SHP77 (cell line): ENCODE measurements at regions not wholly inside any gene's neighbourhood (a gene's known extent, or its start where the extent isn't known, plus 50 kb on each side); places are given as distances from the start of the nearest gene placed in this dataset.

ENCODE experiments used
- DNase-seq, 2 experiments: peaks; one replicate each; lab custom pipeline; 2025; lab: John Stamatoyannopoulos, UW

DNA sequence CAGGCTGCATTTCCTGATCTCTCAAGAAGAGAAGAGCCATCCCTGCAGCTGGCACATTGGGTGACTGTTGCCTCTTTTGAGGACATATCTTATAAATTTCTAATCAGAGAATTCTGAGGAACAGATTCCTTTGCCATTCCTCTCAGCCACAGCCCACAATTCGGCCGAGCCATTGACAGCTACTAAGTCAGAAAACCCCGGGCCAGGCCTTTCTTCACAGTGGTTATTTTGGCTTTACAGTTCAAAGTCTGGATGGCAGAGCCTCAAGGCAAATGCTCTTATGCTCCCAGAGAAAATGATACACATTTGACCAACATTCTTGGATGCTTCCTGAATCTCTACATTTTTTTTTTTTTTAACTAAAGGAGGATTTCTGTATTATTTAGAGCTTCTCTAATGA, 138.4 kb upstream of the FRMD6 start:
- no peak for DNase-seq

DNA sequence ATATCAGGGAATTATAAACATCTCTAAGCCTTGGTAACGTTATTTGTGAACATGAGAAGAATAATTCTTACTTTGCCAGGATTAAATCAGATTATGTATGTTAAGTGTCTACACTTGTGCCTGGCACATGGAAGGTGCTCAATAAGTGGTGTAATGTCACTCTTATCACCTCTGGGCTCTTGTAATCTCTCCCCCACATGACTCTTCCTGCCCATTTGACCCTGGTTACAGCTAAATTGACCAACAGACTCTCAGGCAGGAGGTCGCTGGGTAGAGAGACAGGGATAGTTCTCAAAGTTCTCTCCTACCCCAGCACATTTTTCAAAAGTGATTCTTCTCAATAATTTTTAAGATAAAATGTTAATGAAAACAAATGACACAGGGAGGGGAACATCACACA, 137.8 kb upstream of the FRMD6 start:
- DNase-seq, result no peak

DNA sequence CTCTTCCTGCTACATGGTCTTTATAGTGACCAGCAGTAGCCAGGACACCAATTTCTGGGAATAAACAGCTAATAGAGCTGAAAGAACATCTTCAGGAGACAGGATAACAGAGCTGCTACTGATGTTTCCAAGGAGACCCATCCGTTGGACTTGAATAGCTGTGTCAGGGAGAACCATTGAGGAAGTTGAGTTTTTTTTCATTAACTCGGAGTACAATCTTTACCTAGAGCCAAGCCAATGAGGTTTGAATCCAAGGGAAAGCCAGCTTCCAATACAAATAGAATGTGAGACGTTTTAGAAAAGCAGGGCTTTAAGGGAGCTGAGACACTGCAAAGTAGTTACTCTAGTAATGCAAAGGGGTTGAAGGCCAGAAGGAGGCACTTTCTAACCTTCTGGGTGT, 136.1 kb upstream of the FRMD6 start:
- DNase-seq, result no peak

DNA sequence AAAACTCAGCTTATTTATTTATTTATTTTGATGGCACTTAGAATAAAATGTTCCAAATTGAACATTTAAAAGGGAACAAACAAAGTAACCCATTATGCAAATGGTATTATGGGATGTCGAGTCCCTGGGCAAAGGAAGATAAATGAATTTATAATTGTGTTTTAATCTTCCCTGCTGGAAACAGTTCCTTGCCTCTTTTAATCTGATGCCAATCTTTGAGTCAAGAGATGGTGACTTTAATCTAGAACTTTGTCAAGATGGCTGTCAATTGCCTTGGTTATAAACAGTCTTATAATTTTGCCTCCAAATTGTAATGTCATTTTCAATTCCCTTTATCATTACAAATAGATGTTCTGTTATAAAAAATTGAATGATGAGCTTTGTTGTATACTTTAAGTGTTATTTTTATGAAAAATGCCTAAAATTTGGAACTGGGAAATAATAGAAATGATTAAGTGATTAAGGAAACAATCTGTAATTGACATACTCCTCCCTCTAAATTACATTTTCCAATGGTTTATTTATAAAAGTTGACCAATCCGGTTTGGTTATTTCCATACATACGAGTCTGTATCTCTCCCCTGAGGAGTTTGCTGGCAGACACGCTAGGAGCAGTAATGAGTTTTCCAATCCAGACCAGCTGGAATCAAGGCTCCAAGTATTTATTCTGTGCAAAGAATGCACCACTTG, 134.9 kb upstream of the FRMD6 start:
- no peak for DNase-seq

DNA sequence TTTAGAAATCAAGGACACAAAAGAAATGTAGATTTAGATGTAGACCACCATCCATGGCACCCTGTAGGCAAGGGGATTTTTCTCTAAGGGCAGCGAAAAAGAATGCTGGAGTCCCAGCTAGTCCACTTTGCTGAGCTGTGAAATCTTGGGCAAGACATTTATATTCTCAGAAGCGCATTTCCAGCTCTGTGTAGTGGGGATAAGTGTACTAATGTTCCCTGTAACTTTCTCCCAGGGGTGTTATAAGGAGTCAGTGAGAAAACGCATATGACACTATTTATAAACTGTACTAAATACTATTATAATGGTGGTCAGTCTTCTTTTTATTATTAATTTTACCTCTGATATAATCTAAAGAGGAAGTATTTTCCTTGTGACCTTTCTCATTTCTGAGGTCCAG, 133.4 kb upstream of the FRMD6 start:
- no peak for DNase-seq

DNA sequence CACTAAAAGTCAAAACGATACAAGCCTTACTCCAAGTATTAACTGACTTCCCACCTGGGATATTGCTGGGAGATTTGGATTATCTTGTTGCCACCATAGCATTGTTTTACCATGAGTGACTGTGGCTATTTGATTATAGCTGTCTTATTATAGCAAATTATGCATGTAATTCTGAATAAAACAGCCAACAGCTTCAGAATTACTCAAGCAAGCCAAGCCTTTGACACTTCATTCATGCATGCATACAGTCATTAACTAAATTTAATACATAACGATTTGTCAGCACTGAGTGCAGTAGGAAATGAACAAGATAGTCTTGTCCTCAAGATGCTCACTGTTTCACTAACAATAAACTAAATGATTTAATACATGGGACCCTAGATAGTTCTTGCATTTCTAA, 133.0 kb upstream of the FRMD6 start:
- no peak for DNase-seq

DNA sequence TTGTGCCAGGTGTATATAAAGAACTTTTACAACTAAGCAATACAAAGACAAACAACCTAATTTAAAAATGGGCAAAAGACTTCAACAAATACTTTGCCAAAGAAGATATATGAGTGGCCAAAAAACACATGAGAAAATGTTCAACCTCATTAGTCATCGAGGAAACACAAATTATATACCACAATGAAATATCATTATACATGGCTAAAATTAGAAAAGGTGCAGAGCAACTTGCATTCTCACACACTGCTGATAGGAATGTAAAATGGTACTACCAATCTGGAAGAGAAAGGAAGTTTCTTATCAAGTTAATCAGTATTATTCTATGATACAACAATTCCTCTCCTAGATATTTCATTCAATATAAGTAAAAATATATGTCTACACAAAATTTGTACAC, 131.6 kb upstream of the FRMD6 start:
- no peak for DNase-seq

DNA sequence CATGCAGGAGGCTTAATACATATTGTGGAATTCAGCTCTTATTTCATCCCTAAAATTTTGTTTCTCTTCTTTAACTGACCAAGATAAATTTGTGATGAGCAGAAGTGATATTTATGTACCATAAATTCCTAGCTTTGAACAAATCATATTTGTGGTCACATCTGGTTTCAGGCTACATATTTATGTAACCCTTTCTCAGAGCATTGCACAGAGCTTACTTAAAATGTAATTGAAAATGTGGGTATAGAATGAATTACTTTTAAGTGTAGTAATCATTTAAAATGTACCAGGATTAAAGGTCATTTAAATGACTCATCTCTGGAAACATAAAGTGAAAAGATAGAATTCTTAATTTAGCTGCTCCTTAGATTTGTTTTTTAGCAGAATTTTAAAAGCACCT, 129.9 kb upstream of the FRMD6 start:
- DNase-seq, result no peak

DNA sequence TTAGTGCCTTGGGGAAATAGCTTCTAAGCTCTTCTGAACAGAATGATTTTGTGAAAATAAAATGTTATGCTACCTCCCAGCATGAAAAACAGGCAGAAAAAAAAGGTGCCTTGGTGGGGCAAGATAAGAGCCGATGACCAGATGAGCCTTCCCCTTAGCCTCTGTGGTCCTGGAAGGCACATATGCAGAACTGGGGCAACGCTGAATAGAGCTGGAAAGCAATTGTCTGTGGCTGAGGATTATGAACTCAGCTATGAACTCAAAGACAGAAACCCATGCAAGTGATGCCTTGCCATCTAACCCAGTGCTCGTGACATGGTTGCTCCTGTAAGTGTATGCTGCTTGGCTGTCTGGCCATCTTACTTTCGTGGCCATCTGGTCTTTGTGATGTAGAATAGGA, 128.5 kb upstream of the FRMD6 start:
- DNase-seq, result no peak

DNA sequence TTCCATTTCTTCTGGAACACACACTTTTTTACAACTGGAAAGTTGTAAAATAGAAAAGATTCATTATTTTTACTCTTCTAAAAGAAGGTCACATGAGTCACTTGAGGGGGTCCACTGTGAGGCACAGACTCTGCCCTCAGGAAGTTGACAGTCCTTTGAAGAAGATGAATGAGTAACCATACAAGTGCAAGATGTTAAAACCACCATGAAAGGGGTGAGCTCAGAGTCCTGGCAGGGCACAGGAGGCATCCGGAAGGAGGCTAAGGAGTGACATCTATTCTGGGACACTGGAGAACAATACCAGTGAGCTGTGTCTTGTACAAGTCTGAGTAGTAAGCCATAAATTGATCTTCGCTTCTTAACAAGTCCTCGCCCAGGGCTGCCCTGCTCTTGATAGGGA, 126.0 kb upstream of the FRMD6 start:
- no peak for DNase-seq

DNA sequence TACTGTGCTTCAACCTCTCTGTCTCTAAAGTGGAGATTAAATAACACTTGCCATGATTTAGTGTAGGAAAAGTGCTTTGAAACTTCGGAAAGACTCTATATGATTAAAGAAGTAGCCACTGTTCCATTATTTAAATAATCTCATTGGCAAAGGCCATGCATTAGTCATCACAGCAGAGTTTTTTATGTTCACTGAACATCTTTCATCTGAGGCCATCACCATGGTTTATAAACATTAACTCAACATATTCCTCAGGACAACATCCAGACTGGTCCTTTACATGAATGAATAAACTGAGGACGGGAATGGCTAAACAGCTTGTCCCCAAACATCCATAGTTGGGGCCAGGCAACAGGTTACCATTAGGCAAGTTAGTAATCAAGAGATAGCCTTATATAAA, 124.6 kb upstream of the FRMD6 start:
- DNase-seq, result no peak

DNA sequence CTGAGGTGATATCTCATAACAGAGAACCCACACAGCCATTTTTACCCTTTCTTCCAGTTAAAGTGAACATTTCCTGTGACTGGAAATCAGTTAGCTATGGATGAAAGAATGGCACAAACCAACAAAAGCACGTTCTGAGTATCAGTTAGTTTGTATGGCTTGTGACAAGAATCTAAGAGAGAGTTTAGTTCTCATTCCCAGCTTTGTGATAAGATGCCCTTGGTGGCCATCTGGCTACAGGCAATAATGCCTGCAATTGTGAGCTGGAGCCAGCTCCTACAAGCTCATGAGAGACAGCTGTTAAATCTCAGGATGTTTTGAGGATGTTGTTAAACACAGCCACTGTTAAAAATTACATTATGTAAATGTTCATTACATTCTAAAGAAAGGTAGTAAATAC, 122.0 kb upstream of the FRMD6 start:
- DNase-seq, result no peak

DNA sequence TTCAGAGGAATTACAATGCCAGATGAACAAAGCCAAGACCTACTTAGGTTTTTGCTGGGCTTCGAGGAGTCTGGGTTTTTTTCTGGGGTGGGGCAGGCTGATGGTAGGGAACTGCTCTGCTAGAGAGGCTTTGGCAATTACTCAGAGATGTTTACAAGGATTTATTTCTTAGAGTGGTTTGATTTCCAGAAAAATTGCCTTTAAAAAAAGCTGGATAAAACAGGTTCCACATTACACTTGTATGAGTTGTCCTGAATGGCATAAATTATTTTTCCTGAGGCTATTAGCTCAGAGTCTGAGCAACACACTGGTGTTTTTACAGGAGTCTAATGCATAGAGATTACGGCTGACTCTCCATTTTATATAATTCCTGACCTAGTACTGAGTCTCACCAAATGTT, 118.5 kb upstream of the FRMD6 start:
- no peak for DNase-seq

DNA sequence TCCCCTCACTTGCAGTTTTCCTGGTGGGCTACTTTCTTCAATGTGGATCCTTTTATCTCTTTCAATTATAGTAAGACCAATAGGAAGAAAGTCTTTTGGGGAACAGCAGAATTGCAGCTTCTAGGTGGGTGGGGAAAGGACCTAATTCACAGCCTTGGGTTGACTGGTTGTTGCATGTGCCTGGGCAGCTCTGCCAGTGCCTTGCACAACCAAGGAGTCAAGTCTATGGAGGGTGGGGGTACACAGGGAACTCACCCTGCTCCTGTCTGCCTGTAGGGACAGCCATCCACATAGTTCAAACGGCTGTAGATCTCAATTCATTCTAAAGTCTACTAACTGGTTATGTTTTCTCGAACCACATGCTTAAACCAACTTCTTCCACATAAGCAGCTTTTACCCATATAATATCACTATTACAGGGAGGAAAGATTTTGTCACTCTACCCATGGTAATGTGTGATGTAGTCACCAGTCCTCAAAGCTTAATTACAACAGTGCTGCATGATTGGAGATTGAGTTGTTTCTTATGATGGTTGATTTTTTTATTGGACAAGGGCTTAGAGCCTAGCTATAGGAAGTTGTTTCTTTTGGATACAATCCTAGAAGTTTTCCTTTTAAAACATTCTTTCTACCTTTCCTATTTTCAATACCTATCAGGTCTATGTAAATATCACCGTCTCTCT, 117.7 kb upstream of the FRMD6 start:
- peak in 1 of 2 experiments; percentile 6 for DNase-seq

DNA sequence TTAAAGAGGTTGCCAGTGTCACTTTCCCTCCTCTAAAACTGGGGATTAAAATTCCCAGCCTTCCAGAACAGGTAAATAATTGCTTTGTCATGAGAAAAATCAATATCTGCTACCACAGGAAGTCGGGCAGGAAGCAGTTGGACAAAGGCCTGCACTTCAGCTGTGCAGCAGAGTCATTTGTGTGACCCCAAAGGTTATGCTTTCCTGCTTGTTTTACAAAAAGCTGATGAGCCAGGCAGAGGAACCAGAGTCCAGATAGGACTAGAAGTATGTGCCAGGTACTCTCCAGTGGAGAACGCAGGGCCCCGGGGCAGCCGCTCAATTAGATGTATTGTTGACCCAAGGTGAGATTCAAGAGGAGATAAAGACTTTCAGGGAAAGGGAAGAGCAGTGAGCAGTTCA, 117.1 kb upstream of the FRMD6 start:
- peak; percentile 85 for DNase-seq

DNA sequence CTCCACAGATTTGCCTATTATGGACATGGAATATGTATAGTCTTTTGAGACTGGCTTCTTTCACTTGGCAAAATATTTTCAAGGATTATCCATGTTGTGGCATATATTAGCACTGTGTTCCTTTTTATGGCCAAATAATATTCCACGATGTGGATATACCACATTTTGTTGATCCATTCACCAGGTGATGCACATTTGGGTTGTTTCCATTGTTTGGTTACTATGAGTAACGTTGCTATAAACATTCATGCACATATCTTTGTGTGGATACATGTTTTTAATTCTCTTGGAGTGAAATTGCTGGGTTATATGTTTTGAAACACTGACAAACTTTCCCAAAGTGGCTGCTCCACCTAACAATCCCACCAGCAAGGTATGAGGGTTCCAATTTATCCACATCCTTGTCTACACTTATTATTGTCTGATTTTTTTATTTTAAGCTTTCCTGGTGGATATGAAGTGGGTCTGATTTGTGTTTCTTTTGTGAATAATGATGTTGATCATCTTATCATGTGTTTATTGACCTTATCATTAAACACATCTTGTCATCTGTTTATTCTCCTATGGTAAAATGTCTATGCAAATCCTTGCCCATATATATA, 116.2 kb upstream of the FRMD6 start:
- DNase-seq, result no peak

DNA sequence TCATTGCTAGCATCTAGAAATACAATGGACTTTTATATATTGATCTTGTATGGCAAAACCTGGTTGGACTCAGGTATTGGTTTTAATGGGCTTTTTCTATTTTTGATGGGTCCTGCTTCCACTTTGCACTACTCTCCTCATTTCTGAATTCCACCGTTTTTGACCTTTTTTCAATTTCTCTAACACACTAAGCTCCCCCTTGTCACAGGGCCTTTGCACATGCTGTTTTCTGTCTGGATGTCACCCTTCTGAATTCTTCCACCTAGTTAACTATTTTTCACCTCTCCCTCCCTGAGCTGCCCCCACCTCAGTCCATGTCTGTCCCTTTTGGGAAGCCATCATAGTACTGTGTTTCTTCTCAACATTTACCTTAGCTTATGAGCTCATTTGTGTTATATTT, 112.7 kb upstream of the FRMD6 start:
- no peak for DNase-seq

DNA sequence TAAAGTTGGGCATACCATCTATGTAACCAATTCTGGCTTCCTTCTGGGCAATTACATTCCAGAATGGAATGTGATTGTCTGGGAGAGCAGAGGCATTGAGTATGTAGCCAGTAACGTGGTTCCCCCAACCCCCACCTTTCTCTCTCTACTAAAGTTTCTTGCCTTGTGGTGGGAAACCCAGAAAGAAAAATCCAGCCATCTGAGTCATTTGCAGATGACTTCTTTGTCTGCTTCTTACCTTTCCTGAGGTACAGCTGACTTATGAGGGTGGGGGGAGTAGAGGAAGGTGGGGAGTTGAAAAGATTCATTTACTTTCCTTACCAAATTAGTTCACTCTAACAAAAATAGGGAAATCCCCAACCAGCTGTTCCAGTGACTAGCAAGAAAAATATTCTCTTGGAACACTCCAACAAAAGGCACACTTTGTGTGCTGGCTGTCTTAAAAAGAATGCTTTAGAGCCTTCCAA, 112.1 kb upstream of the FRMD6 start:
- no peak for DNase-seq

DNA sequence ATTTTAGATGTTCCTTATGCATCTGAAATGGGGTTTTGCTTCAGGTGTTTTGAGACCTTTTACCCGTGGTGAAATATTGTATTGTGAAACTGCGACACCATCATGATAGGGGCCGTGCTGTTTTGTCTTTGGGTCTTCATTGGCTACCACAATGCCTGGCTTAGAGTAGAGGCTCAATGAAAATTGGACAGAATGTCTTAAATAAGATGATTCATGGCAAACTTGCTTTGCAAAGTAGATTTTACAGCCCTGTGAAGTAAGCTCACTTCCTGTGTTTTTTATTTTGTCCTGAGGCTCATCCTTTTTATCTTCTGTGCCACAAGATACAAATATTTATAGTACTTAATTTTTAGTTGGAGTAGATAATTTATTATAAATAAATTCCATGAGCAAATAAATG, 111.3 kb upstream of the FRMD6 start:
- DNase-seq, result no peak

DNA sequence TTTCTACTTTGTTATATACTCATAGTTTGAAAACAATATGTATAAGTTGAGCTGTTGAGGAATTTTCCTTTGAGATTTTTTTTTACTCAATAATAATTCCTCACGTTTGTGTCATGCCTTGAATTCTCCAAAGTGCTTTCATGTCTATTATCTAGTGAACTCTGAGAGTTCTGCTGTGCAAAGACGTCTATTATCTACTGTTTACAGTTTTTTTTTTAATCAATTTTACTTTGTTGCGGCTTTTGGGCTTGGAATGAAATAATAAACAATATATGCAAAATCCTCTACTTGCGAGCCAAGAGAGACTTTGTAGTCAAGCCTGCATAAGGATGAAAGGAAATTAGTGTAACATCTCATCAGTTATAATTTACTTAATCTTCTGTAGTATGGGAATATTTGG, 107.2 kb upstream of the FRMD6 start:
- no peak for DNase-seq

DNA sequence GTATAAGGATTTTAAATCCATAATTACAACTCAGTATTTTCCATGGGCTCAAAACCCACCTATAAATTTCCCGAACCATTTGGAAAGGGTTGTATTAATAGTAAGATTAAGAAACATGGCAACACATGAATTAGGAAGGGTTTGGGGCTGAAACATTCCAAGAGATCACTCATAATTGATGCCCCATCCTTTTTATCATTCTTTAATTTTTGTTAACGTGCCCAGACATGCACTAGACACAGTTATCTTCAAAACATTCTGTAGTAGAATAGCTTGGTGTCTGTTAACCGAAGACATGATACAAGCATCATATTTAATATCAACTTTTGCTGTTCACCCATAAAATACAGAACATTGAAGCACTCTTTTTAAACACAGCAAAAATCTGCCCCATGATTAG, 106.8 kb upstream of the FRMD6 start:
- DNase-seq, result no peak

DNA sequence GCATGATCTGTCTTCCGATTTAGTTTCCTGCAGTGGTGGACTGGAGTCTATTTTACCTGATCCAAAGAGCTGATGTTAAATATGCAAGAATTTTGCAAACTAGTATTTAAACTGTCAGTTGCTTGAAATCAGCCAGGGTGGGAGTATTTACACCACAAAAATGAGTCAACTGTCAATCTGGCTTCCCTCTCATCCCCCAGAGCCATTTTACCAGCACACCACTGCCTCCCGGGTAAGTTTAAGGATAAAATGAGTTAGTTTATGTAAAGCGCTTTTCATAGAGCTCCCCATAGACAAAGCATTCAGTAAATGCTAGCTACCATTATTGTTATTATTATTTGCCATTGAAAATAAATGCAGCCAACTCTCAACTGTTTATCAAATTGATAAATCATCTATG, 106.3 kb upstream of the FRMD6 start:
- no peak for DNase-seq

DNA sequence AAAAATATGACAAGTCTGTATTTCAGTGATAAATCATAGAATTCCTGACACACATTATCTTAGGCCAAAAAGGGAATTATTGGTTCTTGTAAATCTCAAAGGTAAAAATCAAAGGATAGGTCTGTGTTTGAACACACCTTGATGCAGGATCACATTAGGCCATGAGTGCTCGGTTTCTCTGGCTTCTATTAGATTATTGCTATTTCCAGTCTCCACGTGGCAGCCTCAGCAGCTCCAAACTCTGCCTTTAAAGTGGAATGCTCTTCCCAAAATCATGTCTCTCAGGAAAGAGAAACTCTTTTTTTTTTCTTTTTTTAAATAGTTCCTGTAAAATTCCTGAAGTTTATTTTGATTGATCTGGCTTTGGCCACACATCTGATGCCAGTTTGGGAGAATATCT, 105.6 kb upstream of the FRMD6 start:
- DNase-seq, result no peak
